ENCODE measurements at regions not wholly inside any gene's neighbourhood (a gene's known extent, or its start where the extent isn't known, plus 50 kb on each side); places are given as distances from the start of the nearest gene placed in this dataset.

DNA sequence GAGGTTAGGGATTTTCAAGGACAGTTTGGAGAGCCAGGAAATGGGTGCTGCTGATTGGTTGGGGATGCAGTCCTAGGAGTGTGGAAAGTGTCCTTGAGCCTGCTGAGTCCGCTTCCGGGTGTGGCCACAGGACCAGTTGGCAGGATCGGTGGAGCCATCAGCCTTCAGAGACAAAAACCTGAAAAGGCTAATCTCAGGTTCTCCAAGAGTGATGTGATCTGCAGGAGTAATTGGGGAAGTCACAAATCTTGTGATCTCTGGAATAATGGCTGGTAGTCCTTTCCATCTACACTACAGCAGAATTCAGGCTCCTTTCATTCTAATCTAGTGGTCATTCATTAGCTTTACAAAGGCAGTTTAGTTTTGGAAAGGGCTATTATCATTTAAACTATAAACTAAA, 55.9 kb upstream of the BMP2K start:
- TF ChIP-seq POLR2A (IDR thresholded peaks at IDR 0.05), result no peak
- TF ChIP-seq, protein P1, sequence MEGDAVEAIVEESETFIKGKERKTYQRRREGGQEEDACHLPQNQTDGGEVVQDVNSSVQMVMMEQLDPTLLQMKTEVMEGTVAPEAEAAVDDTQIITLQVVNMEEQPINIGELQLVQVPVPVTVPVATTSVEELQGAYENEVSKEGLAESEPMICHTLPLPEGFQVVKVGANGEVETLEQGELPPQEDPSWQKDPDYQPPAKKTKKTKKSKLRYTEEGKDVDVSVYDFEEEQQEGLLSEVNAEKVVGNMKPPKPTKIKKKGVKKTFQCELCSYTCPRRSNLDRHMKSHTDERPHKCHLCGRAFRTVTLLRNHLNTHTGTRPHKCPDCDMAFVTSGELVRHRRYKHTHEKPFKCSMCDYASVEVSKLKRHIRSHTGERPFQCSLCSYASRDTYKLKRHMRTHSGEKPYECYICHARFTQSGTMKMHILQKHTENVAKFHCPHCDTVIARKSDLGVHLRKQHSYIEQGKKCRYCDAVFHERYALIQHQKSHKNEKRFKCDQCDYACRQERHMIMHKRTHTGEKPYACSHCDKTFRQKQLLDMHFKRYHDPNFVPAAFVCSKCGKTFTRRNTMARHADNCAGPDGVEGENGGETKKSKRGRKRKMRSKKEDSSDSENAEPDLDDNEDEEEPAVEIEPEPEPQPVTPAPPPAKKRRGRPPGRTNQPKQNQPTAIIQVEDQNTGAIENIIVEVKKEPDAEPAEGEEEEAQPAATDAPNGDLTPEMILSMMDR (IDR thresholded peaks at IDR 0.05), result no peak
